Fibroblast of lung (primary cell): ENCODE measurements at regions not wholly inside any gene's neighbourhood (a gene's known extent, or its start where the extent isn't known, plus 50 kb on each side); places are given as distances from the start of the nearest gene placed in this dataset.

Source experiments
- CTCF ChIP-seq, 2 donors: IDR thresholded peaks in 1 of 2; conservative IDR thresholded peaks in 1 of 2; 1 replicate in 1 of 2; 2 replicates in 1 of 2; pipeline ENCODE4 v1.5.1; 2011 to 2012; ENCODE audit warnings: low read length in 2 of 2, control low read depth in 1 of 2, inconsistent platforms in 1 of 2, low read depth in 1 of 2, mild to moderate bottlenecking in 1 of 2
- EZH2 ChIP-seq: IDR thresholded peaks from 2 replicates; pipeline ENCODE4 v1.5.1; 2012; ENCODE audit warnings: low read length, control low read depth, mild to moderate bottlenecking; ENCODE audit errors: missing control alignments

DNA sequence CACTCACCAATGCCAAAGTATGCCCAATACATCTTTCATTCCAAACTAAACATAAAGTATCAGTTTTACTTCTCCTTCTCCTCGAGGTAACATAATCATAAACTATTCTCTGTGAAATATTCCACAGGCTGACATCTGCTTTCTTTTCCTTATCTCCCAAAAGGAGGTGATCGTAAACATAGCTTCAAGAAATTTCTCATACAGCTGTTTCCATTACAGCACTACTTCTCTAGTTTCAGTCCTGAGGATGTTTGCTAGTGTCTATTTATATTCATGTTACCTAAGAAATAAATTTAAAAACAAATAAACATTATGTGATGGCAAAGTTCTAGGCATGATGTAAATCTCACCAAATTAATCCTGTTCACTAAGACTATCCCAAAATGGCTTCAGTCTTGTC, 90.1 kb upstream of the CPSF6 start:
- TF ChIP-seq CTCF (conservative IDR thresholded peaks at IDR 0.05 in 1 of 2, IDR thresholded peaks at IDR 0.05 in 1 of 2; ENCODE audit: low read depth in 1 of 2, low read length in 2 of 2), result no peak
- no peak for TF ChIP-seq EZH2
